Activated naive CD4-positive, alpha-beta T cell treated with anti-CD3 and anti-CD28 coated beads, Interleukin-2, amount 50 U/mL, for 72 hours (primary cell): ENCODE measurements at regions not wholly inside any gene's neighbourhood (a gene's known extent, or its start where the extent isn't known, plus 50 kb on each side); places are given as distances from the start of the nearest gene placed in this dataset.
"Not testable (repeated sequence)": the region's sequence is repeated elsewhere in the genome, so short reads cannot be mapped to it uniquely, and the experiment has no call there.

Experiments used
- ATAC-seq, 2 donors: fragments of 150-1000 bp; cut with Tn5 transposase; 2 replicates each; pipeline ENCODE4 v1.10.0; 2021; ENCODE audit warnings: mild to moderate bottlenecking in 2 of 2, moderate library complexity in 2 of 2
- DNase-seq, 2 donors: peaks; one replicate each; pipeline ENCODE4 v3.0.0; 2021 to 2022; ENCODE audit warnings: low spot score in 2 of 2
- H3K27ac Mint-ChIP-seq, 2 donors: one replicate each; pipeline ENCODE4 v1.8.0; 2022; ENCODE audit warnings: mild to moderate bottlenecking in 2 of 2, mixed read lengths in 2 of 2
- H3K36me3 Mint-ChIP-seq, 2 donors: one replicate each; pipeline ENCODE4 v1.8.0; 2022; ENCODE audit warnings: mixed read lengths in 2 of 2
- H3K9me3 Mint-ChIP-seq, 2 donors: one replicate each; pipeline ENCODE4 v1.8.0; 2022; ENCODE audit warnings: mixed read lengths in 2 of 2

GRCh38 chr1:168822911-168823310 lies 93.9 kb upstream of the DPT start:
- Mint-ChIP-seq H3K36me3 (no peaks in the 10 kb centered on the region), H3K27ac (no peak overlapping the region), H3K9me3 (peaks cover 4 to 5% of the 10 kb centered on the region in 2 donors)
- ATAC-seq = no peak
- DNase-seq = no peak

- ATAC-seq (no peak), DNase-seq (no peak)
- H3K9me3 Mint-ChIP-seq = peaks cover 4 to 5% of the 10 kb centered on the region in 2 donors
- no peak overlapping the region for H3K27ac Mint-ChIP-seq
- no peaks in the 10 kb centered on the region for H3K36me3 Mint-ChIP-seq
Measured at GRCh38 chr1:168823988-168824387, 95.0 kb upstream of the DPT start.

GRCh38 chr1:168824418-168825065 lies 95.5 kb upstream of the DPT start:
- no peaks in the 10 kb centered on the region for H3K36me3 Mint-ChIP-seq
- DNase-seq = no peak
- ATAC-seq = peak; percentile 52 to 86
- no peak overlapping the region for H3K27ac Mint-ChIP-seq
- H3K9me3 Mint-ChIP-seq = peaks cover 4 to 5% of the 10 kb centered on the region in 2 donors

- Mint-ChIP-seq H3K9me3 (peaks cover 4 to 5% of the 10 kb centered on the region in 2 donors), H3K36me3 (no peaks in the 10 kb centered on the region), H3K27ac (no peak overlapping the region)
- ATAC-seq = no peak
- no peak for DNase-seq
Measured at GRCh38 chr1:168825129-168825528, 96.1 kb upstream of the DPT start.

GRCh38 chr1:168825820-168826219 lies 96.8 kb upstream of the DPT start:
- H3K36me3 Mint-ChIP-seq = no peaks in the 10 kb centered on the region
- H3K27ac Mint-ChIP-seq = peak overlapping the region in 1 of 2 donors; percentile 8
- peaks cover 4 to 5% of the 10 kb centered on the region in 2 donors for H3K9me3 Mint-ChIP-seq
- DNase-seq = no peak
- ATAC-seq = no peak

- Mint-ChIP-seq H3K27ac (no peak overlapping the region), H3K9me3 (peaks cover 4 to 5% of the 10 kb centered on the region in 2 donors), H3K36me3 (no peaks in the 10 kb centered on the region)
- ATAC-seq (no peak), DNase-seq (no peak)
Measured at GRCh38 chr1:168826269-168826668, 97.3 kb upstream of the DPT start.

GRCh38 chr1:168827557-168827956 lies 98.6 kb upstream of the DPT start:
- Mint-ChIP-seq H3K36me3 (no peaks in the 10 kb centered on the region), H3K9me3 (peaks cover 4 to 5% of the 10 kb centered on the region in 2 donors), H3K27ac (no peak overlapping the region)
- no peak for ATAC-seq
- no peak for DNase-seq

- Mint-ChIP-seq H3K9me3 (peaks cover 1 to 2% of the 10 kb centered on the region in 2 donors), H3K27ac (no peak overlapping the region), H3K36me3 (no peaks in the 10 kb centered on the region)
- DNase-seq (no peak), ATAC-seq (no peak)
Measured at GRCh38 chr1:168829876-168830275, 100.9 kb upstream of the DPT start.

- ATAC-seq (no peak), DNase-seq (no peak)
- Mint-ChIP-seq H3K9me3 (no peaks in the 10 kb centered on the region), H3K27ac (no peak overlapping the region), H3K36me3 (no peaks in the 10 kb centered on the region)
Measured at GRCh38 chr1:168830562-168830961, 101.6 kb upstream of the DPT start.

GRCh38 chr1:168832661-168833060 lies 103.7 kb upstream of the DPT start:
- H3K27ac Mint-ChIP-seq = no peak overlapping the region
- DNase-seq (no peak), ATAC-seq (no peak)
- no peaks in the 10 kb centered on the region for H3K36me3 Mint-ChIP-seq
- no peaks in the 10 kb centered on the region for H3K9me3 Mint-ChIP-seq

GRCh38 chr1:168833362-168833761 lies 104.4 kb upstream of the DPT start:
- H3K27ac Mint-ChIP-seq = peak overlapping the region in 1 of 2 donors; percentile 52
- H3K9me3 Mint-ChIP-seq = no peaks in the 10 kb centered on the region

GRCh38 chr1:168833801-168834224 lies 104.8 kb upstream of the DPT start:
- Mint-ChIP-seq H3K36me3 (no peaks in the 10 kb centered on the region), H3K9me3 (no peaks in the 10 kb centered on the region), H3K27ac (peak overlapping the region in 1 of 2 donors; percentile 52)
- peak in 1 of 2 donors; percentile 32 for ATAC-seq
- no peak for DNase-seq

More at GRCh38 chr1:168833362-168833761, 104.4 kb upstream of the DPT start:
- H3K36me3 Mint-ChIP-seq = no peaks in the 10 kb centered on the region
- DNase-seq = no peak
- ATAC-seq = no peak

- H3K27ac Mint-ChIP-seq = no peak overlapping the region
- ATAC-seq (peak; percentile 48 to 84), DNase-seq (no peak)
- H3K36me3 Mint-ChIP-seq = no peaks in the 10 kb centered on the region
- H3K9me3 Mint-ChIP-seq = no peaks in the 10 kb centered on the region
Measured at GRCh38 chr1:168834225-168834872, 105.3 kb upstream of the DPT start.

GRCh38 chr1:168835176-168835575 lies 106.2 kb upstream of the DPT start:
- no peak overlapping the region for H3K27ac Mint-ChIP-seq
- DNase-seq (no peak), ATAC-seq (no peak)
- no peaks in the 10 kb centered on the region for H3K9me3 Mint-ChIP-seq
- H3K36me3 Mint-ChIP-seq = no peaks in the 10 kb centered on the region

- no peak for ATAC-seq
- no peak for DNase-seq
- Mint-ChIP-seq H3K36me3 (no peaks in the 10 kb centered on the region), H3K9me3 (no peaks in the 10 kb centered on the region), H3K27ac (no peak overlapping the region)
Measured at GRCh38 chr1:168835791-168836190, 106.8 kb upstream of the DPT start.

GRCh38 chr1:168836469-168836868 lies 107.5 kb upstream of the DPT start:
- ATAC-seq = no peak
- H3K9me3 Mint-ChIP-seq = no peaks in the 10 kb centered on the region
- no peaks in the 10 kb centered on the region for H3K36me3 Mint-ChIP-seq
- DNase-seq = no peak
- no peak overlapping the region for H3K27ac Mint-ChIP-seq

- DNase-seq, H3K27ac Mint-ChIP-seq, H3K36me3 Mint-ChIP-seq, H3K9me3 Mint-ChIP-seq, ATAC-seq: not testable (repeated sequence)
Measured at GRCh38 chr1:168837230-168837629, 108.2 kb upstream of the DPT start.

GRCh38 chr1:168842306-168842705 lies 113.3 kb upstream of the DPT start:
- Mint-ChIP-seq H3K9me3 (no peaks in the 10 kb centered on the region), H3K36me3 (no peaks in the 10 kb centered on the region)
- ATAC-seq = no peak

More at GRCh38 chr1:168842306-168842705, 113.3 kb upstream of the DPT start:
- no peak for DNase-seq
- H3K27ac Mint-ChIP-seq = no peak overlapping the region
